ENCODE measurements at regions not wholly inside any gene's neighbourhood (a gene's known extent, or its start where the extent isn't known, plus 50 kb on each side); places are given as distances from the start of the nearest gene placed in this dataset.

- no peaks in the 10 kb centered on the region for H3K9me3 ChIP-seq
- no peak overlapping the region for H3K9ac ChIP-seq (ENCODE audit: low read depth in 2 of 2, low read length in 2 of 2)
- H3K4me1 ChIP-seq, result no peaks in the 10 kb centered on the region
- DNase-seq, result no peak
- no peak overlapping the region for H3K4me3 ChIP-seq
- H3K36me3 ChIP-seq, result no peaks in the 10 kb centered on the region
- H3K27ac ChIP-seq, result no peak overlapping the region
- TF ChIP-seq CTCF (IDR thresholded peaks at IDR 0.05), result no peak
- no peaks in the 10 kb centered on the region for H3K27me3 ChIP-seq
- intact Hi-C loops (cut with DNase I), result loop anchor here (10.0 kb wide), 2 partner anchors 344 to 514 kb away; no protein-coding TSS in a partner anchor
Observed at GRCh38 chr3:117010318-117010717, 300.7 kb downstream of the TUSC7 start.

- Histone ChIP-seq H3K9ac (ENCODE audit: low read depth in 2 of 2, low read length in 2 of 2) (no peak overlapping the region), H3K36me3 (no peaks in the 10 kb centered on the region), H3K27me3 (no peaks in the 10 kb centered on the region), H3K9me3 (no peaks in the 10 kb centered on the region), H3K4me1 (no peaks in the 10 kb centered on the region), H3K4me3 (no peak overlapping the region), H3K27ac (no peak overlapping the region)
- no peak for DNase-seq
- TF ChIP-seq CTCF (IDR thresholded peaks at IDR 0.05), result no peak
- intact Hi-C loops (cut with DNase I), result loop anchor here (10.0 kb wide), 2 partner anchors 343 to 513 kb away; no protein-coding TSS in a partner anchor
Observed at GRCh38 chr3:117011687-117012250, 302.2 kb downstream of the TUSC7 start.

- H3K36me3 ChIP-seq, result no peaks in the 10 kb centered on the region
- H3K9me3 ChIP-seq, result no peaks in the 10 kb centered on the region
- H3K27ac ChIP-seq, result no peak overlapping the region
- intact Hi-C loops (cut with DNase I), result loop anchor here (5.0 to 10.0 kb wide), 3 partner anchors 338 to 701 kb away; no protein-coding TSS in a partner anchor
- TF ChIP-seq CTCF (IDR thresholded peaks at IDR 0.05), result no peak
- no peak overlapping the region for H3K9ac ChIP-seq (ENCODE audit: low read depth in 2 of 2, low read length in 2 of 2)
- no peaks in the 10 kb centered on the region for H3K27me3 ChIP-seq
- no peak for DNase-seq
- no peak overlapping the region for H3K4me3 ChIP-seq
- H3K4me1 ChIP-seq, result no peaks in the 10 kb centered on the region
Observed at GRCh38 chr3:117016378-117016777, 306.8 kb downstream of the TUSC7 start.

- Histone ChIP-seq H3K4me3 (no peak overlapping the region), H3K9ac (ENCODE audit: low read depth in 2 of 2, low read length in 2 of 2) (no peak overlapping the region), H3K27me3 (no peaks in the 10 kb centered on the region), H3K9me3 (no peaks in the 10 kb centered on the region), H3K27ac (no peak overlapping the region), H3K4me1 (no peaks in the 10 kb centered on the region), H3K36me3 (no peaks in the 10 kb centered on the region)
- TF ChIP-seq CTCF (IDR thresholded peaks at IDR 0.05), result no peak
- intact Hi-C loops (cut with DNase I), result loop anchor here (5.0 to 10.0 kb wide), 3 partner anchors 337 to 700 kb away; no protein-coding TSS in a partner anchor
- DNase-seq, result no peak
Observed at GRCh38 chr3:117017135-117017894, 307.7 kb downstream of the TUSC7 start.

- H3K9ac ChIP-seq (ENCODE audit: low read depth in 2 of 2, low read length in 2 of 2), result no peak overlapping the region
- DNase-seq, result no peak
- H3K4me3 ChIP-seq, result no peak overlapping the region
- H3K36me3 ChIP-seq, result no peaks in the 10 kb centered on the region
- no peaks in the 10 kb centered on the region for H3K9me3 ChIP-seq
- TF ChIP-seq CTCF (IDR thresholded peaks at IDR 0.05), result no peak
- no peak overlapping the region for H3K27ac ChIP-seq
- H3K27me3 ChIP-seq, result no peaks in the 10 kb centered on the region
- intact Hi-C loops (cut with DNase I), result loop anchor here (5.0 to 10.0 kb wide), 3 partner anchors 336 to 699 kb away; no protein-coding TSS in a partner anchor
- H3K4me1 ChIP-seq, result no peaks in the 10 kb centered on the region
Observed at GRCh38 chr3:117018655-117019054, 309.1 kb downstream of the TUSC7 start.

All from colonic mucosa (tissue), 4 donors.